HL-60 (cell line): ENCODE measurements at regions not wholly inside any gene's neighbourhood (a gene's known extent, or its start where the extent isn't known, plus 50 kb on each side); places are given as distances from the start of the nearest gene placed in this dataset.

Source experiments
- CTCF ChIP-seq: IDR thresholded peaks from one replicate; pipeline ENCODE4 v1.5.1; 2011; ENCODE audit warnings: low read length, control low read depth, inconsistent platforms; ENCODE audit not compliant: insufficient read depth
- REST ChIP-seq: IDR thresholded peaks from 2 replicates; pipeline ENCODE4 v1.6.1; 2012; ENCODE audit warnings: low read depth; ENCODE audit not compliant: insufficient replicate concordance
- SPI1 ChIP-seq: IDR thresholded peaks from 2 replicates; pipeline ENCODE4 v1.6.1; 2012; ENCODE audit warnings: low read depth, mild to moderate bottlenecking, borderline replicate concordance

- TF ChIP-seq REST (no peak), CTCF (no peak), SPI1 (no peak)
These were observed 404.8 kb upstream of the PHF14 start for GRCh38 chr7:10568891-10569290.
